ENCODE measurements at regions not wholly inside any gene's neighbourhood (a gene's known extent, or its start where the extent isn't known, plus 50 kb on each side); places are given as distances from the start of the nearest gene placed in this dataset.

- TF ChIP-seq PATZ1 (CRISPR knock-in tag; IDR thresholded peaks at IDR 0.05; ENCODE audit: borderline replicate concordance) (no peak), BACH2 (CRISPR knock-in tag; IDR thresholded peaks at IDR 0.05; ENCODE audit: borderline replicate concordance) (no peak), PPARA (CRISPR knock-in tag; IDR thresholded peaks at IDR 0.05; ENCODE audit: borderline replicate concordance) (no peak)
- ATAC-seq: no peak
These were observed 138.7 kb upstream of the BACH2 start for GRCh38 chr6:90435207-90435899.

DNA sequence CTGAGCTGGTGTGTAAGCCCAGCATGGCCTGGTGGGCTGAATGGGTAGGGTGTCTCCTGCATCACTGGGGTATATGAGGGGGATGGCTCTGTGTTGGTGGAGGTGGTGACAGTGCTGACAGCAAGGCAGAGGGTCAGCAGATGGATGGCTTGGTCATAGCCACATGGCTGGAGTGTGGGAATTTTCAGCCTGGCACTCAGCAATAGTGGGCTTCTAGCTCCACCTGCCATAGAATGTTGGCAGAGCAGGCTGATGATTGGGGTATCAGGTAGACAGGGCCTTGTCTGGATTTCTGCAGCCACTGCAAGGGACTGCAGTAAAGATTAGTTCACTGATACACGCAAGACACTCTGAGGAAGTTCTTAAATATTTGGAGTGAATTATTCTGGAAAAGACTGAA is 137.5 kb upstream of the BACH2 start:
- ATAC-seq: no peak
- TF ChIP-seq ZFP30 (CRISPR knock-in tag; IDR thresholded peaks at IDR 0.05) (no peak), ESRRG (CRISPR knock-in tag; IDR thresholded peaks at IDR 0.05) (no peak), OSR1 (CRISPR knock-in tag; IDR thresholded peaks at IDR 0.05) (no peak), TOX (CRISPR knock-in tag; IDR thresholded peaks at IDR 0.05; ENCODE audit: borderline replicate concordance) (no peak), ISL1 (CRISPR knock-in tag; IDR thresholded peaks at IDR 0.05) (no peak)
- TF ChIP-seq, protein P1, sequence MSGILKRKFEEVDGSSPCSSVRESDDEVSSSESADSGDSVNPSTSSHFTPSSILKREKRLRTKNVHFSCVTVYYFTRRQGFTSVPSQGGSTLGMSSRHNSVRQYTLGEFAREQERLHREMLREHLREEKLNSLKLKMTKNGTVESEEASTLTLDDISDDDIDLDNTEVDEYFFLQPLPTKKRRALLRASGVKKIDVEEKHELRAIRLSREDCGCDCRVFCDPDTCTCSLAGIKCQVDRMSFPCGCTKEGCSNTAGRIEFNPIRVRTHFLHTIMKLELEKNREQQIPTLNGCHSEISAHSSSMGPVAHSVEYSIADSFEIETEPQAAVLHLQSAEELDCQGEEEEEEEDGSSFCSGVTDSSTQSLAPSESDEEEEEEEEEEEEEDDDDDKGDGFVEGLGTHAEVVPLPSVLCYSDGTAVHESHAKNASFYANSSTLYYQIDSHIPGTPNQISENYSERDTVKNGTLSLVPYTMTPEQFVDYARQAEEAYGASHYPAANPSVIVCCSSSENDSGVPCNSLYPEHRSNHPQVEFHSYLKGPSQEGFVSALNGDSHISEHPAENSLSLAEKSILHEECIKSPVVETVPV (CRISPR knock-in tag; IDR thresholded peaks at IDR 0.05): no peak

- TF ChIP-seq SNAI2 (CRISPR knock-in tag; IDR thresholded peaks at IDR 0.05): no peak
- TF ChIP-seq TCF4 (CRISPR knock-in tag; IDR thresholded peaks at IDR 0.05; ENCODE audit: borderline replicate concordance): no peak
- TF ChIP-seq ISL1 (CRISPR knock-in tag; IDR thresholded peaks at IDR 0.05): no peak
- TF ChIP-seq TOX (CRISPR knock-in tag; IDR thresholded peaks at IDR 0.05; ENCODE audit: borderline replicate concordance): no peak
- TF ChIP-seq ZNF8 (CRISPR knock-in tag; IDR thresholded peaks at IDR 0.05): no peak
- no peak for TF ChIP-seq RARB (CRISPR knock-in tag; IDR thresholded peaks at IDR 0.05)
- TF ChIP-seq ZFP30 (CRISPR knock-in tag; IDR thresholded peaks at IDR 0.05): no peak
- no peak for TF ChIP-seq ESRRG (CRISPR knock-in tag; IDR thresholded peaks at IDR 0.05)
- no peak for TF ChIP-seq OSR1 (CRISPR knock-in tag; IDR thresholded peaks at IDR 0.05)
- no peak for ATAC-seq
These were observed 136.3 kb upstream of the BACH2 start for GRCh38 chr6:90432937-90433336.

DNA sequence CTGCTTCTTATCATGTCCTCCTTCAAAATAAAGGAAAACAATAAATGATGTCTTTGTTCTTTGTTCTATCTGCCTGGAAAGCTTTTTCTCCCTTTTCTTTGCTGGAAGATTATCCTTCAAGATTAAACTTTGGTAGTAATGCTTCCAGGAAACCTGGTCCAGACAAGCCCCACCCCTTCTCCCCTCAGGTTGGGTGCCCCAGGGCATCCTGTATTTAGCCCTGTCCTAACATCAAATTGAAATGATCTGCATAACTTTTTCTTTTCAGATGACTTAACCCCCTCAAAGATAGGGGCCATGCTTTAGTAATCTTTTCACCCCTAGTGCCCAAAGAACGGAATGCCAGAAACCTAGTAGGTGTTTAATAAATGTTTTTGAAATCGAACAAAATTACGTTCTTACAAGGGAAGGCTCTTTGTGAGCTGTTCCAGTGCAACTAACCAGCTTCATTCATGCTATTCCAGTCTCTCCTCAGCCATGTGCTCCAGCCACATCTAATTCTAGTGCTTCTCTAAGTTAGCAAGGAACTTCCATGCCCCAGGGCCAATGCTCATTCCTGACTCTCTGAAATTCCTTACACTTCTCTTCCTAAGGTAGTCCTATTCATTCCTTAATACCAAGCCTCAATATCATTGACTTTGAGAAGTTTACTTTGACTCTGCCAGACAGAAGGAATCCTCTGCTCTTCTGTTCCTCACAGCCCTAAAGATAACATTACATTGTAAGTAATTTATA is 135.6 kb upstream of the BACH2 start:
- TF ChIP-seq ISL1 (CRISPR knock-in tag; IDR thresholded peaks at IDR 0.05) (no peak), TCF4 (CRISPR knock-in tag; IDR thresholded peaks at IDR 0.05; ENCODE audit: borderline replicate concordance) (no peak), ARNTL (CRISPR knock-in tag; IDR thresholded peaks at IDR 0.05; ENCODE audit: borderline replicate concordance, low read depth) (no peak), BACH2 (CRISPR knock-in tag; IDR thresholded peaks at IDR 0.05; ENCODE audit: borderline replicate concordance) (no peak)
- ATAC-seq: no peak

- ATAC-seq: no peak
- TF ChIP-seq BACH2 (CRISPR knock-in tag; IDR thresholded peaks at IDR 0.05; ENCODE audit: borderline replicate concordance) (no peak), PPARA (CRISPR knock-in tag; IDR thresholded peaks at IDR 0.05; ENCODE audit: borderline replicate concordance) (no peak), ZFP3 (CRISPR knock-in tag; IDR thresholded peaks at IDR 0.05) (no peak), ZNF8 (CRISPR knock-in tag; IDR thresholded peaks at IDR 0.05) (no peak), ZC3H10 (CRISPR knock-in tag; IDR thresholded peaks at IDR 0.05) (no peak), ESRRG (CRISPR knock-in tag; IDR thresholded peaks at IDR 0.05) (no peak), ARNTL (CRISPR knock-in tag; IDR thresholded peaks at IDR 0.05; ENCODE audit: borderline replicate concordance, low read depth) (no peak), ZNF565 (CRISPR knock-in tag; conservative IDR thresholded peaks at IDR 0.05; ENCODE audit: low read depth) (no peak), PATZ1 (CRISPR knock-in tag; IDR thresholded peaks at IDR 0.05; ENCODE audit: borderline replicate concordance) (no peak), OSR1 (CRISPR knock-in tag; IDR thresholded peaks at IDR 0.05) (no peak), ZNF70 (CRISPR knock-in tag; IDR thresholded peaks at IDR 0.05) (no peak), CSDC2 (CRISPR knock-in tag; IDR thresholded peaks at IDR 0.05) (no peak), GLIS3 (CRISPR knock-in tag; IDR thresholded peaks at IDR 0.05) (no peak), CREB5 (CRISPR knock-in tag; IDR thresholded peaks at IDR 0.05; ENCODE audit: low read depth) (no peak), TCF4 (CRISPR knock-in tag; IDR thresholded peaks at IDR 0.05; ENCODE audit: borderline replicate concordance) (no peak)
- TF ChIP-seq, protein P1 (CRISPR knock-in tag; IDR thresholded peaks at IDR 0.05): no peak
- TF ChIP-seq, protein P2, sequence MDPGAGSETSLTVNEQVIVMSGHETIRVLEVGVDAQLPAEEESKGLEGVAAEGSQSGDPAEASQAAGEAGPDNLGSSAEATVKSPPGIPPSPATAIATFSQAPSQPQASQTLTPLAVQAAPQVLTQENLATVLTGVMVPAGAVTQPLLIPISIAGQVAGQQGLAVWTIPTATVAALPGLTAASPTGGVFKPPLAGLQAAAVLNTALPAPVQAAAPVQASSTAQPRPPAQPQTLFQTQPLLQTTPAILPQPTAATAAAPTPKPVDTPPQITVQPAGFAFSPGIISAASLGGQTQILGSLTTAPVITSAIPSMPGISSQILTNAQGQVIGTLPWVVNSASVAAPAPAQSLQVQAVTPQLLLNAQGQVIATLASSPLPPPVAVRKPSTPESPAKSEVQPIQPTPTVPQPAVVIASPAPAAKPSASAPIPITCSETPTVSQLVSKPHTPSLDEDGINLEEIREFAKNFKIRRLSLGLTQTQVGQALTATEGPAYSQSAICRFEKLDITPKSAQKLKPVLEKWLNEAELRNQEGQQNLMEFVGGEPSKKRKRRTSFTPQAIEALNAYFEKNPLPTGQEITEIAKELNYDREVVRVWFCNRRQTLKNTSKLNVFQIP (CRISPR knock-in tag; IDR thresholded peaks at IDR 0.05; ENCODE audit: borderline replicate concordance, low read depth): no peak
These were observed 134.9 kb upstream of the BACH2 start for GRCh38 chr6:90431576-90431975.

Data from SK-N-SH treated with all-trans-retinoic acid at 6 μM for 48 hours (cell line).